GM12875 (cell line): ENCODE measurements at regions not wholly inside any gene's neighbourhood (a gene's known extent, or its start where the extent isn't known, plus 50 kb on each side); places are given as distances from the start of the nearest gene placed in this dataset.

ENCODE experiments used
- H3K4me3 ChIP-seq: one replicate; pipeline ENCODE4 v1.5.1; 2011; ENCODE audit warnings: low read depth, low read length, control low read depth
- CTCF ChIP-seq: IDR thresholded peaks from 2 replicates; pipeline ENCODE4 v1.5.1; 2011; ENCODE audit warnings: low read depth, mild to moderate bottlenecking, control low read depth, inconsistent platforms, low read length, moderate library complexity, borderline replicate concordance; ENCODE audit not compliant: insufficient read depth

- H3K4me3 ChIP-seq: no peak overlapping the region
- no peak for TF ChIP-seq CTCF
Measured at GRCh38 chr18:42619771-42620170, 495.7 kb downstream of the RIT2 start.

- H3K4me3 ChIP-seq: no peak overlapping the region
- TF ChIP-seq CTCF: no peak
Measured at GRCh38 chr18:42620657-42621056, 494.8 kb downstream of the RIT2 start.

- H3K4me3 ChIP-seq: no peak overlapping the region
Measured at GRCh38 chr18:42623935-42624334, 491.6 kb downstream of the RIT2 start.

GRCh38 chr18:42632801-42633200, 482.7 kb downstream of the RIT2 start:
- no peak for TF ChIP-seq CTCF
- H3K4me3 ChIP-seq: no peak overlapping the region

More at GRCh38 chr18:42623935-42624334, 491.6 kb downstream of the RIT2 start:
- no peak for TF ChIP-seq CTCF

GRCh38 chr18:42635378-42636048, 480.0 kb downstream of the RIT2 start:
- TF ChIP-seq CTCF: 0 out of 2 replicates have a peak, but pooled peaks have one; percentile 8
- no peak overlapping the region for H3K4me3 ChIP-seq

GRCh38 chr18:42636309-42636708, 479.2 kb downstream of the RIT2 start:
- H3K4me3 ChIP-seq: no peak overlapping the region
- TF ChIP-seq CTCF: no peak

GRCh38 chr18:42640160-42640559, 475.3 kb downstream of the RIT2 start:
- no peak for TF ChIP-seq CTCF

More at GRCh38 chr18:42640160-42640559, 475.3 kb downstream of the RIT2 start:
- no peak overlapping the region for H3K4me3 ChIP-seq
